D341Med (cell line): ENCODE measurements at regions not wholly inside any gene's neighbourhood (a gene's known extent, or its start where the extent isn't known, plus 50 kb on each side); places are given as distances from the start of the nearest gene placed in this dataset.

Source experiments
- DNase-seq: peaks from one replicate; pipeline ENCODE4 v3.0.0; 2012; ENCODE audit warnings: low spot score

DNA sequence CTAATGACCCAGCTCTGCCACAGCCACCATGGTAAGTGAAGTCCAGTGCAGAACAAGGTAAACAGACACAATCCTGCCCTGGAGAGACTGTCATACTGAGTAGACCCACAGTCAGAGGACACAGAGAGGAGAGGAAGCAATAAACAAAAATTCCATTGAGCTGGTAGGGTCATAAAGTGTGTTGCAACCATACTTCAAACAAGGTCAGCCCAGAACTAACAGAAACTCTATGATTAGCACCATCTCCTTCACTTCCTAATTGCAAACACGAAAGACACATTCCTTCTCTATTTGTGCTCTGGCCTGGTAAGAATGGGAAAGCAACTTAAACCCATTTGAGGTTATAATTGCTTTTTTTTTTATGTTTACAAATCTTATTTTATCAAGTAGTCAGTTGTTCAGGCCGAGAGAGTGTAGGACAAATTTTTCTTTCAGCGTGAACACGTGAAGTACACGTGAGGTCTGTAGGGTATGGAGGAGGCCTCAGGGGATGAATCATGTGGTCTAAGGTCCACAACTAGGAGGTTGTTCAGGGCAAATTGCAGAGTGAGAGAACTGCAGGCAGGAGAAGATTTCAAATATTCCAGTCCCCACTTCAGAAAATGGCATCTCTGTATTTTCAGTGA is 71.4 kb upstream of the GLS start:
- DNase-seq: no peak

- no peak for DNase-seq
Measured at GRCh38 chr2:190809876-190810525, 70.6 kb upstream of the GLS start.

DNA sequence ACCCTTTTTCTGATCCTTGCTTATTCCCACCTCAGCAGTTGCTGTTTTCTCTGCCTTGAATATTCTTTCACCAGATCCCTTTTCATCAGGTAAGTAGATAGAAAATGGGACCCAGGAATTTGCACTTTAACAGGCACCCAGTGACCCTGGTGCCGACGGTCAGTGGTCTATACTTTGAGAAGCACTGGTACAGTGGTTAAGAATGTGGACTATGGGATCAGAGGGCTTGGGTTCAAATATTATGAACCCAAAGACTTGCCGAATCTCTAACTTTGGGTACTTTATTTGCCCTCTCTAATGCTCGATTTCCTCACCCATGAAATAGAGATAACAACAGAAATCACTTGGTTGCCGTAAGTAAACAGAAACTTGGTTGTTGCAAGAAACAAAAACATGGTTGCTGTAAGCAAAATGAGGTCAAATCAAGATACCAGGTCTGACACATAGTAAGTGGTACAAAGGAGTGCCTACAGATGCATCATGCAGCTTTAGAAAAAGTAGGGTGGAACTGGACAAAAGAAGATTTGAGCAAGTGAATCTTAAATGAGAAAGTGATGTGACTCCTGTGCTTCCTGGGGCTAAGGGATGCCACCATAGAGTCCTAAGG is 69.5 kb upstream of the GLS start:
- no peak for DNase-seq

- DNase-seq: no peak
Measured at GRCh38 chr2:190811811-190812210, 68.8 kb upstream of the GLS start.

- no peak for DNase-seq
Measured at GRCh38 chr2:190812506-190813294, 67.9 kb upstream of the GLS start.

- no peak for DNase-seq
Measured at GRCh38 chr2:190815226-190815625, 65.4 kb upstream of the GLS start.

- DNase-seq: no peak
Measured at GRCh38 chr2:190817082-190817481, 63.5 kb upstream of the GLS start.

DNA sequence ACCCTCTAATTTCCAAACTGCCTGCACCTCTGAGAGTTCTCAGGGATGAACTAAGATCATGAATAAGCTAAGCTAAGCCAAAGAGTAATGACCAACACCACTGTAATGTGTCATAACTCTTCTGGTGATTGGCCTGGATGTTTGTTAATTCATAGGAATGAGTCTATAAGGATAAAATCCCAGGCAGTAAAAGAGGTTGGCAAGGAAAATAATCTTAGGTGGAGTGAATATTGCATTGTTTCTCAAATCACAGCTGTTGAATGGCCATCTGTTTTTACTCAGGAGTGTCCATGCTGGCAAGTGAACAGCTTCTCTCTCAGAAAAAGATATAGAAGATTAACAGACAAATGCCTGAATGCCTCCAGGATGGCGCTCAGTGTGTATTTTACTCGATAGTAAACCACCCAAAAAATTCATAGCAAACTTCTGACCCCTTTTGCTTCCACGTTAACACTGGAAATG is 60.8 kb upstream of the GLS start:
- no peak for DNase-seq

DNA sequence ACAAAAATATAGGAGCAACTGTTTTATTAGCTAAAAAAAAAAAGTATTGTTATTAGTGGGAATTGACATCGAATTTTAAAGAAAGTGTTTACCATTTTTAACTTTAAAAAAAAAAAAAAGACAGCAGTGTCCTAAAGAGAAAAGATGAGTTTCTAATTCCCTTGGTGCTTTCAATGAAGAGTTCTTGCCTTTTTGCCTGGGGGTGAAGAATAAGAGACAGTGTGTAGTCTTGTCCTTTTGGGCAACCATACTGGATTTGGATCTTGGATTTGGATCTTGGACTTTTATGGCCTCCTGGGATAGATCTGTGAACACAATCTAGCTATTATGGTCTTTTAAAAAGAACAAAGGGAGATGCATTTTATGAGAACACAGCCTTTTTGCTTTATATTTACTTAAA is 60.2 kb upstream of the GLS start:
- DNase-seq: no peak

DNA sequence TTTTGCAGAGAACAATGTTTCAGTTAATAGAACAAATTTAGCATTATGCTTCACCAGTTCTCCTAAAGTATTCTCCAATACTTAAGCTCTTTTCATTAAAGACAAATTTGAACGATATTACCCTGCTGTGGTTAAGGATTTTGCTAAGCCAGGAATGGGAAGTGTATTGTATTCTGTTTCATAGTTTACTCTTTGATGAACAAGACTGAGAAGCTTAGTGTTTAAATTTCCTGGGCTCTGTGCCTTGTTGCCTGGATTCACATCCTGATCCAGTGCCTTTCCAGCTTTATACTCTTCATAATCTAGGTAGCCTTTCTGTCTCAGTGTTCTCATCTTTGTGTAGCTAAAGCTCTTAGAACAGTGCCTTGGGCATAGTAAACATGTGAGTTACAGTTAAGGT is 58.6 kb upstream of the GLS start:
- no peak for DNase-seq

GRCh38 chr2:190827720-190828119 is 52.9 kb upstream of the GLS start:
- no peak for DNase-seq

DNA sequence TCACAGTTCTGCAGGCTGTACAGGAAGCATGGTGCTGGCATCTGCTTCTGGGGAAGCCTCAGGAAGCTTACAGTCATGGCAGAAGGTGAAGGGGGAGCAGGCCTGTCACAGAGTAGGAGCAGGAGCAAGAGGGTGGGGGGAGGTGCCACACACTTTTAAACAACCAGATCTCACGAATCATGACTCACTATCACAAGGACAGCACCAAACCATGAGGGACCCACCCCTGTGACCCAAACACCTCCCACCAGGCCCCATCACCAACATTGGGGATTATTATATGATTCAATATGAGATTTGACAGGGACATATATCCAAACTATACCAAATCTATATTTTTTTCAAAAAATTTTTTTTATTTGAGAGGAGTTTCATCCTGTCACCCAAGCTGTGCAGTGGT is 51.0 kb upstream of the GLS start:
- DNase-seq: no peak
